Activated CD8-positive, alpha-beta T cell treated with anti-CD3 and anti-CD28 coated beads for 36 hours (primary cell): ENCODE measurements at regions not wholly inside any gene's neighbourhood (a gene's known extent, or its start where the extent isn't known, plus 50 kb on each side); places are given as distances from the start of the nearest gene placed in this dataset.

Experiments
- ATAC-seq: fragments of 200-7000 bp; cut with Tn5 transposase; one replicate; pipeline ENCODE4 v1.10.0; 2021; ENCODE audit warnings: mild to moderate bottlenecking, moderate library complexity
- CTCF ChIA-PET: fragments of 350-600 bp; sonication (Branson Sonifier 250); formaldehyde crosslinking; loops from one replicate; lab custom pipeline; 2021; ENCODE audit warnings: antibody characterized with exemption; lab: Charles Lee
- POLR2A ChIA-PET: fragments of 350-600 bp; sonication (Branson Sonifier 250); formaldehyde crosslinking; loops from one replicate; lab custom pipeline; 2021; ENCODE audit warnings: antibody characterized with exemption; lab: Charles Lee
- DNase-seq: peaks from one replicate; pipeline ENCODE4 v3.0.0-alpha.2; 2020
- H3K27ac Mint-ChIP-seq: one replicate; pipeline ENCODE4 v1.8.0; 2021; ENCODE audit warnings: mild to moderate bottlenecking, mixed read lengths
- H3K27me3 Mint-ChIP-seq: one replicate; pipeline ENCODE4 v1.8.0; 2021; ENCODE audit warnings: mixed read lengths
- H3K36me3 Mint-ChIP-seq: one replicate; pipeline ENCODE4 v1.8.0; 2021; ENCODE audit warnings: low read depth, mixed read lengths
- H3K4me1 Mint-ChIP-seq: one replicate; pipeline ENCODE4 v1.8.0; 2021; ENCODE audit warnings: low read depth, mixed read lengths
- H3K4me3 Mint-ChIP-seq: one replicate; pipeline ENCODE4 v1.8.0; 2021; ENCODE audit warnings: mild to moderate bottlenecking, moderate library complexity, mixed read lengths
- H3K9me3 Mint-ChIP-seq: one replicate; pipeline ENCODE4 v1.8.0; 2021; ENCODE audit warnings: mixed read lengths
- CTCF ChIP-seq: fragments of 200-600 bp; IDR thresholded peaks from one replicate; pipeline ENCODE4 v1.8.0; 2022; ENCODE audit warnings: antibody characterized with exemption, mild to moderate bottlenecking
- intact Hi-C: fragments of 100-400 bp; cut with micrococcal nuclease; formaldehyde crosslinking; loops from one replicate; pipeline ENCODE4 v1.10.0; 2022

- ChIA-PET CTCF (no interaction called here), POLR2A (no interaction called here)
- intact Hi-C loops: no loop called here
- no peaks in the 10 kb centered on the region for H3K9me3 Mint-ChIP-seq
- ATAC-seq (no peak), DNase-seq (no peak)
- H3K27me3 Mint-ChIP-seq: no peaks in the 10 kb centered on the region
- no peak overlapping the region for H3K4me3 Mint-ChIP-seq
- H3K27ac Mint-ChIP-seq: no peak overlapping the region
- no peaks in the 10 kb centered on the region for H3K4me1 Mint-ChIP-seq
- H3K36me3 Mint-ChIP-seq: no peaks in the 10 kb centered on the region
- TF ChIP-seq CTCF: no peak
These were observed 1361.2 kb upstream of the EPHA6 start for GRCh38 chr3:95453242-95453641.

DNA sequence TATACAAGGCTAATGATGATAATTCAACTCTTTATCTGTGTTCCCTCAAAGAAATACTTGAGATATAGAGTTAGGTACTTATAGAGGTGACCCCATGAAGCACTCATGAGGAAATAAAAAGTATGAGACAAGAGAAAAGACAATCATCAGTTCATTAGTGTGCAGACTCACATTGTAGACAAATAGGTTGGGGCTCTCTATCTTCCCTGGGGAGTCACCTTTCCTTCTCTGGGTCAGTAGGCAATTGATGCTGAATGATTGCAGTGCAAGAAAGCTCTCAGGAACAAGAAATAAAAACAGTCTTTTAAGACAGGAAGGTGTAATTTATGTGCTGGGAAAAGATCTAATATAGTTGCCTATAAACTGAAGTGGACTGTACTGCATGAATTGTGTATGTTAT, 1357.6 kb upstream of the EPHA6 start:
- no peak for ATAC-seq
- ChIA-PET CTCF (no interaction called here), POLR2A (no interaction called here)
- TF ChIP-seq CTCF: no peak
- no peaks in the 10 kb centered on the region for H3K9me3 Mint-ChIP-seq
- no peak overlapping the region for H3K4me3 Mint-ChIP-seq
- H3K36me3 Mint-ChIP-seq: no peaks in the 10 kb centered on the region
- no peak for DNase-seq
- no peaks in the 10 kb centered on the region for H3K4me1 Mint-ChIP-seq
- no peaks in the 10 kb centered on the region for H3K27me3 Mint-ChIP-seq
- intact Hi-C loops: no loop called here
- no peak overlapping the region for H3K27ac Mint-ChIP-seq

GRCh38 chr3:95459706-95460105, 1354.7 kb upstream of the EPHA6 start:
- intact Hi-C loops: no loop called here
- no peaks in the 10 kb centered on the region for H3K4me1 Mint-ChIP-seq
- no peaks in the 10 kb centered on the region for H3K27me3 Mint-ChIP-seq
- H3K9me3 Mint-ChIP-seq: peaks cover 8% of the 10 kb centered on the region
- no peak overlapping the region for H3K4me3 Mint-ChIP-seq
- H3K27ac Mint-ChIP-seq: no peak overlapping the region
- ATAC-seq (no peak), DNase-seq (no peak)
- CTCF ChIA-PET: no interaction called here
- POLR2A ChIA-PET: no interaction called here
- no peak for TF ChIP-seq CTCF
- no peaks in the 10 kb centered on the region for H3K36me3 Mint-ChIP-seq

DNA sequence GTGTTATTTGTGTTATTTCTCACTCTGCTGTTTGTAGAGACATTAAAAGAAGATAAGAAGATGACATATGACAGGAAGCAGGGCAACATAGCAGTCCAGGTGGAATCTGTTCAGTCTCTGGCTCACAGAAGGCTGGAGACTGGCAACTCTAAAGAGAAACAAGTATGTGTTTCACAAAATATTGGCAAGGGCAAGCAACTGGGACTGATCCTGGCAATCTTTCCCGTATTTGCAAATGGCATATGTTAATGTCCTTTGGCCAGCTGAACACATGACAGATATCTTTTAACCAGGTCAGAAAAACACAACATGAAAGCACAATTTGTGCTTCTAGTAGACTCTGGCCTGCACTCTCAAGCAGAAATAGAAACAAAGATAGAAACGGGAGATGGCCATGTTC, 1354.1 kb upstream of the EPHA6 start:
- H3K4me3 Mint-ChIP-seq: no peak overlapping the region
- no peak overlapping the region for H3K27ac Mint-ChIP-seq
- ChIA-PET POLR2A (no interaction called here), CTCF (no interaction called here)
- no peaks in the 10 kb centered on the region for H3K4me1 Mint-ChIP-seq
- H3K27me3 Mint-ChIP-seq: no peaks in the 10 kb centered on the region
- TF ChIP-seq CTCF: no peak
- ATAC-seq (no peak), DNase-seq (no peak)
- intact Hi-C loops: no loop called here
- peaks cover 8% of the 10 kb centered on the region for H3K9me3 Mint-ChIP-seq
- no peaks in the 10 kb centered on the region for H3K36me3 Mint-ChIP-seq

DNA sequence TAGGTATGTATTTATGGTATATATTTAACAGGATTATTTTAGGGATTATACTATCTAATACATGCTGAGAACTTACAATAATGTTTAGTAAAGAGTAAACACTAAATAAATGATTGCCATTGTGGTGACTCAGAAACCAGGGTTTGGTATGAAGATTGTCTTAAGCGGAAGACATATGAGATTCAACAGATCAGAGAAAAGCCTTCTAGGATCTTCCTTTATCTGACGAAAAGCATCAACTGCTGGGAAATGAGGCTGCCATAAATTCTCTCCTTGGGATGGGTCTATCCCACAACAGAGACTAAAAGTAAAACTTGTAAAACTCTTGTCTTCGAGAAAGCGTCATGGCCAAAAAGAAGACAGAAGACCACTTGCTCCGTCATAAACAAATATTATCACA, 1352.2 kb upstream of the EPHA6 start:
- Mint-ChIP-seq H3K27me3 (no peaks in the 10 kb centered on the region), H3K4me1 (no peaks in the 10 kb centered on the region), H3K36me3 (no peaks in the 10 kb centered on the region), H3K9me3 (peaks cover 11% of the 10 kb centered on the region), H3K27ac (no peak overlapping the region), H3K4me3 (no peak overlapping the region)
- ATAC-seq (no peak), DNase-seq (no peak)
- intact Hi-C loops: no loop called here
- no peak for TF ChIP-seq CTCF
- ChIA-PET POLR2A (no interaction called here), CTCF (no interaction called here)
